ENCODE measurements at regions not wholly inside any gene's neighbourhood (a gene's known extent, or its start where the extent isn't known, plus 50 kb on each side); places are given as distances from the start of the nearest gene placed in this dataset.

DNA sequence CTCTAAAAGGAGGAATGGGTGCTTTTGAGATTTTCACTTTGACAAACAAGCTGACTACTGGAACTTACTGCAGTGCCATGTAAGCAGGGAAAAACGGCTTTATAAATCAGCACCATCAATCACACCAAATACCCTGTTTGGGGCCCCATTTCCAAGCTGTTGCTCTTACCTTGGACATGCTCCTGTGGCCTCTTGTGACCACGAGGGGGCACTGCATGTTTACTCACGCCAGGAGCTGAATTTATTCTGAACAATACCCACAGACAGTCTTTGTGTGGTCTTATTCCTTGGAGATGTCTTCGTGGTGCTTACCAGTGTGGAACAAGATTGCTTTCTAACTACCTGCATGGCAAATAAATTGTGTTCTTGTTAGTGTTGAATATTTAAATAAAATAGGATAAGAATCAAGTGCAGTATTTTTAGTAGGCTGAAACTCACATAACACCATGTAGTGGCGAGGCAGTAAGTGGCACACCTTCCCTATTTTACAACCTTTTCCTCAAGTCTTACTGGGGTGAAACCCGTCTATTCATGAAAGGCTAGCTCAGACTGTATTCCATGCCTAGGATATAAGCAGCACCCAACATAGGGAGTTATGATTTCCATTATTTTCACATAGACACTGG is 155.5 kb upstream of the NMUR2 start:
- FAIRE-seq: no peak
- intact Hi-C loops (cut with DNase I): no loop called here
- Histone ChIP-seq H3K27ac (no peak overlapping the region), H3K4me3 (no peak overlapping the region), H3K27me3 (no peaks in the 10 kb centered on the region), H3K36me3 (no peaks in the 10 kb centered on the region), H3K9me3 (no peaks in the 10 kb centered on the region), H3K4me1 (no peaks in the 10 kb centered on the region)
- TF ChIP-seq CTCF (IDR thresholded peaks at IDR 0.05): peak; percentile 56 to 70 (median 66)
- WGBS, 2 donors: 28% methylated on average over 6 of the region's 6 CpGs
- peak in 4 of 6 donors; percentile 26 to 68 (median 58) for DNase-seq
- peak in 3 of 4 donors; percentile 74 to 79 (median 79) for ATAC-seq

DNA sequence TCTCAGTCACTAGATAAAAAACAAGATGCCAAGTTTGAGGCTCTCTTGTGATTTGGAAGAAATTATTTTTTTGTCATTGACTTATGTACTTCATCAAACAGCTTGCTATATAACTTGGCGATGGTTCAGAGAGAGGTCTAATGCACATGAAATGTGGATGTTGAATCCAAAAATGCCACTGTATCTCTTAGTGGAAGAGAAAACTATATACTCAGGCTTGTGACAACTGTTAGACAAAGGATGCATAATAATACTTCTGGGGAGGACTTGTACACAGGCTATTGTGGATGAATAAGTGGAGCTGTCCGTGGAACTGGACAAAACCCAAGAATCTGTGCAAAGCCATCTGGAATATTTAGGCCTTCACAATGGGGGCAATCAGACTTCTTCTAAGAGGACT is 162.9 kb upstream of the NMUR2 start:
- Histone ChIP-seq H3K4me3 (no peak overlapping the region), H3K4me1 (no peaks in the 10 kb centered on the region), H3K9me3 (no peaks in the 10 kb centered on the region), H3K27me3 (no peaks in the 10 kb centered on the region), H3K27ac (no peak overlapping the region), H3K36me3 (no peaks in the 10 kb centered on the region)
- DNase-seq: no peak
- intact Hi-C loops (cut with DNase I): no loop called here
- 66 to 71% methylated on average over 2 of the region's 2 CpGs for WGBS, 2 donors
- ATAC-seq: no peak
- no peak for TF ChIP-seq CTCF (IDR thresholded peaks at IDR 0.05)
- no peak for FAIRE-seq

GRCh38 chr5:152572812-152573211 is 167.7 kb upstream of the NMUR2 start:
- FAIRE-seq (no peak), ATAC-seq (no peak), DNase-seq (no peak)
- no peak for TF ChIP-seq CTCF (IDR thresholded peaks at IDR 0.05)
- Histone ChIP-seq H3K9me3 (no peaks in the 10 kb centered on the region), H3K36me3 (no peaks in the 10 kb centered on the region), H3K27me3 (no peaks in the 10 kb centered on the region), H3K4me3 (no peak overlapping the region), H3K4me1 (no peaks in the 10 kb centered on the region), H3K27ac (no peak overlapping the region)
- 70 to 82% methylated on average over 3 of the region's 3 CpGs for WGBS, 2 donors
- intact Hi-C loops (cut with DNase I): no loop called here

- no peak overlapping the region for H3K4me3 ChIP-seq
- intact Hi-C loops (cut with DNase I): no loop called here
- H3K4me1 ChIP-seq: no peaks in the 10 kb centered on the region
- 65 to 74% methylated on average over 3 of the region's 3 CpGs for WGBS, 2 donors
- FAIRE-seq (no peak), DNase-seq (no peak), ATAC-seq (no peak)
- no peak for TF ChIP-seq CTCF (IDR thresholded peaks at IDR 0.05)
- H3K9me3 ChIP-seq: no peaks in the 10 kb centered on the region
- no peaks in the 10 kb centered on the region for H3K27me3 ChIP-seq
- H3K36me3 ChIP-seq: no peaks in the 10 kb centered on the region
- no peak overlapping the region for H3K27ac ChIP-seq
Measured at GRCh38 chr5:152584103-152584502, 179.0 kb upstream of the NMUR2 start.

- Histone ChIP-seq H3K36me3 (no peaks in the 10 kb centered on the region), H3K27ac (no peak overlapping the region), H3K4me1 (no peaks in the 10 kb centered on the region), H3K9me3 (no peaks in the 10 kb centered on the region), H3K4me3 (no peak overlapping the region), H3K27me3 (no peaks in the 10 kb centered on the region)
- FAIRE-seq (no peak), ATAC-seq (no peak), DNase-seq (no peak)
- 33 to 52% methylated on average over 2 of the region's 2 CpGs for WGBS, 2 donors
- TF ChIP-seq CTCF (IDR thresholded peaks at IDR 0.05): no peak
- intact Hi-C loops (cut with DNase I): no loop called here
Measured at GRCh38 chr5:152592416-152592815, 187.3 kb upstream of the NMUR2 start.

Data from pancreas (tissue), 10 donors.